Colonic mucosa (tissue), 4 donors: ENCODE measurements at regions not wholly inside any gene's neighbourhood (a gene's known extent, or its start where the extent isn't known, plus 50 kb on each side); places are given as distances from the start of the nearest gene placed in this dataset.

ENCODE experiments used
- DNase-seq: peaks from one replicate; pipeline ENCODE4 v3.0.0-alpha.2; 2020
- H3K27ac ChIP-seq: fragments of 200-600 bp; one replicate; pipeline ENCODE4 v1.8.0; 2021
- H3K27me3 ChIP-seq: fragments of 200-600 bp; one replicate; pipeline ENCODE4 v1.8.0; 2021
- H3K36me3 ChIP-seq: fragments of 200-600 bp; one replicate; pipeline ENCODE4 v1.8.0; 2021
- H3K4me1 ChIP-seq: fragments of 200-600 bp; one replicate; pipeline ENCODE4 v1.8.0; 2021; ENCODE audit warnings: mild to moderate bottlenecking
- H3K4me3 ChIP-seq: fragments of 200-600 bp; one replicate; pipeline ENCODE4 v1.8.0; 2021
- H3K9ac ChIP-seq, 2 donors: one replicate each; pipeline ENCODE4 v1.7.0; 2013; ENCODE audit warnings: control low read depth in 2 of 2, low read depth in 2 of 2, low read length in 2 of 2
- H3K9me3 ChIP-seq: fragments of 200-600 bp; one replicate; pipeline ENCODE4 v1.8.0; 2021
- intact Hi-C: fragments of 100-400 bp; cut with DNase I; formaldehyde crosslinking; loops from one replicate; pipeline ENCODE4 v1.14.1; 2022
- TF ChIP-seq, protein P1 (sequence below): fragments of 200-600 bp; IDR thresholded peaks from one replicate; pipeline ENCODE4 v1.8.0; 2022; ENCODE audit warnings: antibody characterized with exemption, mild to moderate bottlenecking
- donor health status: healthy.
- donor health status: DM: no; HTN: no; CAD: no.
- donor health status: DM: no; HTN: no; CAD: no.

DNA sequence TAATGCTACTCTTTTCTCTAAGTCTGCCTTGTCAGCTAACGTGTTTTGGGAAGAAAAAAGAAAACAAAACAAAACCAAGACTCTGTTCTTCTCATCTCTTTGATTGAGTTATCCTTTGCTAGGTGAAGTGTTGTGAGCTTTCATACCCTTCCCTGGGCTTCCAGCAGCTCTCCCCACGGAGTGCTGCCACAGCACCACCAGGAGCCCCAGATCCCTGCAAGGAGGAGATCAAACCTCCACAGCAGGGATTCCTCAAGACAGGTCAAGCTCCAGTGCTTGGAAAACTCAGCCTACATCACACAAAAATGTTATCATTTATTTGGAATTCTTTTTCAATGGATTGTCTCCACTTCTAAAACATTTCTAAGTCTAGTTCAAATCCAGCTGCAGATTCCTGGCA is 1981.9 kb upstream of the TENM3 start:
- TF ChIP-seq, protein P1, sequence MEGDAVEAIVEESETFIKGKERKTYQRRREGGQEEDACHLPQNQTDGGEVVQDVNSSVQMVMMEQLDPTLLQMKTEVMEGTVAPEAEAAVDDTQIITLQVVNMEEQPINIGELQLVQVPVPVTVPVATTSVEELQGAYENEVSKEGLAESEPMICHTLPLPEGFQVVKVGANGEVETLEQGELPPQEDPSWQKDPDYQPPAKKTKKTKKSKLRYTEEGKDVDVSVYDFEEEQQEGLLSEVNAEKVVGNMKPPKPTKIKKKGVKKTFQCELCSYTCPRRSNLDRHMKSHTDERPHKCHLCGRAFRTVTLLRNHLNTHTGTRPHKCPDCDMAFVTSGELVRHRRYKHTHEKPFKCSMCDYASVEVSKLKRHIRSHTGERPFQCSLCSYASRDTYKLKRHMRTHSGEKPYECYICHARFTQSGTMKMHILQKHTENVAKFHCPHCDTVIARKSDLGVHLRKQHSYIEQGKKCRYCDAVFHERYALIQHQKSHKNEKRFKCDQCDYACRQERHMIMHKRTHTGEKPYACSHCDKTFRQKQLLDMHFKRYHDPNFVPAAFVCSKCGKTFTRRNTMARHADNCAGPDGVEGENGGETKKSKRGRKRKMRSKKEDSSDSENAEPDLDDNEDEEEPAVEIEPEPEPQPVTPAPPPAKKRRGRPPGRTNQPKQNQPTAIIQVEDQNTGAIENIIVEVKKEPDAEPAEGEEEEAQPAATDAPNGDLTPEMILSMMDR = no peak
- DNase-seq = no peak
- no peak overlapping the region for H3K9ac ChIP-seq
- no peaks in the 10 kb centered on the region for H3K36me3 ChIP-seq
- no peak overlapping the region for H3K4me3 ChIP-seq
- H3K27ac ChIP-seq = no peak overlapping the region
- intact Hi-C loops = no loop called here
- H3K4me1 ChIP-seq = no peaks in the 10 kb centered on the region
- H3K9me3 ChIP-seq = no peaks in the 10 kb centered on the region
- H3K27me3 ChIP-seq = no peaks in the 10 kb centered on the region

DNA sequence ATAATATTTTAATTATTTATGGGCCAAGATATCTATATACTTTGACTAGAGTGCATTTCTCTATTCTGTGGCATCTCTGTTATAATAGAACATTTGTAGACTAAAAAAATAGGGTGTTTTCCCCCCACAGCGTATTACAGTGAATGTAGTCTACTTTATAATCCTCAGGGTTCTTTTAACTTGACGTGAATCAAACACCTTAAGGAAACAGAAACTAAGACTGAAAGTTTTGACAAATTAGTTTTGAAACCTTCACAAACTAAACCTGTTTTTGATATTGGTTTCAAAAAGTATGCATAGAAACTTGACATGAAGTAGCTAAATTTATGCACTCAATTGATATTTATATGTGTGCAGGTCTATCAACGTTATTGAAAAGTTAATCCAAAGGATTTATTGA is 1963.1 kb upstream of the TENM3 start:
- no peaks in the 10 kb centered on the region for H3K4me1 ChIP-seq
- no peak overlapping the region for H3K9ac ChIP-seq
- no peaks in the 10 kb centered on the region for H3K36me3 ChIP-seq
- TF ChIP-seq, protein P1 = no peak
- no peaks in the 10 kb centered on the region for H3K27me3 ChIP-seq
- no peaks in the 10 kb centered on the region for H3K9me3 ChIP-seq
- no peak overlapping the region for H3K27ac ChIP-seq
- no peak overlapping the region for H3K4me3 ChIP-seq
- intact Hi-C loops = no loop called here
- DNase-seq = no peak

DNA sequence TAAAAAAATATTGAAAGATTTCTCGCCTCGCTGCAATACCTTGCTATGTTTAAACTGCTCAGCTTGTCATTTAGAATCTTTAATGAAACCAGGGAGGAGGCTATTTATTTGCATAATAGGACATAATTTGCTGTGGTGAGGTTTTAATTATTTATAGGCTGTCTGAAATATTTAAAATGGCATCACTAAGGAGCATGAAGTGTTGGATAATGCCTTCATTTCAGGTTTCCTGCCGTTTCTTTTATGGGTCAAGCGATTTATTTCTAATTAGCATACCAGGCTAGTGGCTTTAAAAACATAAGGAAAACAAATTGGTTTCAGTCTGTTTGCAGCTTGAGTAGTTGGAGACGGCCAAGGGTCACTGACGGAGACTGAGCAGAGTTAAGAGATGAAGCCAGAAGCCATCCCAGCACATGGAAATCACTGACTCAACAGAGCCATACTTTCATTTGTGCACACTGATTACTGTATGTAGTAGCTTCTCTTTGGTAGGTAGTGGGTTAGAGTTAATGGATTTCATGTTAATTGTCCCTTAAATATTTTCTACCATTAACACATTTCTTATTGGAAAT is 1962.4 kb upstream of the TENM3 start:
- no peaks in the 10 kb centered on the region for H3K9me3 ChIP-seq
- TF ChIP-seq, protein P1 = no peak
- H3K36me3 ChIP-seq = no peaks in the 10 kb centered on the region
- no peak for DNase-seq
- no peak overlapping the region for H3K9ac ChIP-seq
- intact Hi-C loops = no loop called here
- no peaks in the 10 kb centered on the region for H3K27me3 ChIP-seq
- no peak overlapping the region for H3K4me3 ChIP-seq
- H3K27ac ChIP-seq = no peak overlapping the region
- no peaks in the 10 kb centered on the region for H3K4me1 ChIP-seq

DNA sequence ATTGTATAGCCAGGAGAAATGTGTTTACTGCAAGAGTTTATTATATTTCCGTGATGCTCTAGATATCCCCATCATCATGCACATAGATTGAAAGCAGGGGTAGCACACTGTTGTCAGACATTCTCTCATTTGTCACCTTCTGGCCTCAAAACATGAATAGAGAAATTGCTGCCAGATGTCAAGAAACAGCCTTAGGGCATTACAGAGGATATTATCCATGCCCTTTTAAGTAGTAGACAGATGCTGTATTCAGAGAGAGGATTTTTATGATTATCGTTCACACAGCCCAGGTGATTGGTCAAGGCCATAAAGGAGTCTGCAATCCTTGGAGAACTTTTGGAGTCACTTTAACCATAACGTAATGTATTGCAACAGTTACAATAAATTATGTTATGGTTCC is 1961.5 kb upstream of the TENM3 start:
- Histone ChIP-seq H3K4me1 (no peaks in the 10 kb centered on the region), H3K9ac (no peak overlapping the region), H3K27me3 (no peaks in the 10 kb centered on the region), H3K36me3 (no peaks in the 10 kb centered on the region), H3K4me3 (no peak overlapping the region), H3K27ac (no peak overlapping the region), H3K9me3 (no peaks in the 10 kb centered on the region)
- no peak for DNase-seq
- intact Hi-C loops = no loop called here
- TF ChIP-seq, protein P1 = no peak

DNA sequence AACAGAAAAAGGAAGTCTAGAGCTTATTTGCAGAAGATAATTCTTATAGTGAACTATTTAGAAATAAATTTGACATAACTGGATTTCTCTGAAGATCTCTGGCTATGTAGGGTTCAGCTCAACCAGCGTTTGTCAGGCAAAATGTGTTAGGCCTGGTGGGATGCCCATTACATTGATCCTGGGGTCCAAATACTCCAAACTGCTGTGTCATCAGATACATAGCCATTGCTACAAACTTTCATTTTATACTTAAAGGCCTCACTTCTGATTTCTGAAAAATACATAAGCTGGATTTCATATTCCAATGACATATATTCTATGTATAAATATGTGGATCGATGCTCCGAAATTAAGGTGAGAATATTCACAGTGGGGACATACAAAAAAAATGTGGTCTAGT is 1958.9 kb upstream of the TENM3 start:
- Histone ChIP-seq H3K9me3 (no peaks in the 10 kb centered on the region), H3K4me1 (no peaks in the 10 kb centered on the region), H3K27me3 (no peaks in the 10 kb centered on the region), H3K27ac (no peak overlapping the region), H3K9ac (no peak overlapping the region), H3K36me3 (no peaks in the 10 kb centered on the region), H3K4me3 (no peak overlapping the region)
- intact Hi-C loops = no loop called here
- TF ChIP-seq, protein P1 = no peak
- DNase-seq = no peak
